GM23338 (cell line): ENCODE measurements at regions not wholly inside any gene's neighbourhood (a gene's known extent, or its start where the extent isn't known, plus 50 kb on each side); places are given as distances from the start of the nearest gene placed in this dataset.

ENCODE experiments used
- ATAC-seq: fragments of 200-7000 bp; cut with Tn5 transposase; 3 replicates; pipeline ENCODE4 v1.9.1; 2020
- DNase-seq: peaks from one replicate; pipeline ENCODE4 v3.0.0-alpha.2; 2015; ENCODE audit warnings: low spot score
- H2AFZ ChIP-seq: fragments of 200-600 bp; sonication (generic); 2 replicates; pipeline ENCODE4 v1.8.0; 2016; ENCODE audit warnings: antibody characterized with exemption, mild to moderate bottlenecking, moderate library complexity
- H3F3A ChIP-seq: fragments of 200-600 bp; sonication (generic); replicated peaks from 2 replicates; pipeline ENCODE4 v1.8.0; 2017; ENCODE audit warnings: antibody characterized with exemption, mixed run types, low read depth
- H3K27ac ChIP-seq: fragments of 200-600 bp; sonication (generic); 2 replicates; pipeline ENCODE4 v1.6.1; 2016; ENCODE audit warnings: low read depth
- H3K27me3 ChIP-seq: fragments of 200-600 bp; sonication (generic); 2 replicates; pipeline ENCODE4 v1.8.0; 2016; ENCODE audit warnings: mild to moderate bottlenecking, mixed run types, moderate library complexity; ENCODE audit not compliant: insufficient read depth
- H3K36me3 ChIP-seq: fragments of 200-600 bp; sonication (generic); 2 replicates; pipeline ENCODE4 v1.8.0; 2016; ENCODE audit warnings: mild to moderate bottlenecking; ENCODE audit not compliant: insufficient read depth
- H3K4me1 ChIP-seq: fragments of 200-600 bp; sonication (generic); 2 replicates; pipeline ENCODE4 v1.8.0; 2016; ENCODE audit warnings: mild to moderate bottlenecking, moderate library complexity; ENCODE audit not compliant: insufficient read depth
- H3K4me2 ChIP-seq: fragments of 200-600 bp; sonication (generic); 2 replicates; pipeline ENCODE4 v1.7.1; 2017; ENCODE audit warnings: mixed run types
- H3K4me3 ChIP-seq: fragments of 200-600 bp; sonication (generic); 2 replicates; pipeline ENCODE4 v1.6.1; 2016; ENCODE audit warnings: mixed run types
- H3K79me2 ChIP-seq: fragments of 200-600 bp; sonication (generic); replicated peaks from 2 replicates; pipeline ENCODE4 v1.8.0; 2017; ENCODE audit warnings: mild to moderate bottlenecking; ENCODE audit not compliant: insufficient read depth
- H3K9me2 ChIP-seq: fragments of 200-600 bp; sonication (generic); 2 replicates; pipeline ENCODE4 v1.8.0; 2017; ENCODE audit not compliant: insufficient read depth
- H4K20me1 ChIP-seq: fragments of 200-600 bp; sonication (generic); replicated peaks from 2 replicates; pipeline ENCODE4 v1.8.0; 2017; ENCODE audit warnings: mild to moderate bottlenecking; ENCODE audit not compliant: insufficient read depth
- H3K27ac Mint-ChIP-seq: 2 replicates; pipeline ENCODE4 v1.8.0; 2020; ENCODE audit warnings: inconsistent platforms, mild to moderate bottlenecking, moderate library complexity, mixed read lengths
- H3K27me3 Mint-ChIP-seq: 3 replicates; pipeline ENCODE4 v1.8.0; 2022; ENCODE audit warnings: low read depth, mild to moderate bottlenecking, moderate library complexity, mixed read lengths, inconsistent platforms; ENCODE audit not compliant: insufficient read depth, poor library complexity
- H3K36me3 Mint-ChIP-seq: 3 replicates; pipeline ENCODE4 v1.8.0; 2021; ENCODE audit warnings: low read depth, mild to moderate bottlenecking, inconsistent platforms, moderate library complexity, mixed read lengths
- H3K4me1 Mint-ChIP-seq: 3 replicates; pipeline ENCODE4 v1.8.0; 2020; ENCODE audit warnings: mild to moderate bottlenecking, inconsistent platforms, mixed read lengths
- H3K4me3 Mint-ChIP-seq: 3 replicates; pipeline ENCODE4 v1.8.0; 2021; ENCODE audit warnings: moderate library complexity, mild to moderate bottlenecking, inconsistent platforms, mixed read lengths
- H3K9me3 Mint-ChIP-seq: 3 replicates; pipeline ENCODE4 v1.8.0; 2020; ENCODE audit warnings: moderate library complexity, mild to moderate bottlenecking, inconsistent platforms, mixed read lengths
- JUNB ChIP-seq: IDR thresholded peaks from one replicate; pipeline ENCODE4 v1.6.1; 2016; ENCODE audit warnings: antibody characterized with exemption; ENCODE audit not compliant: unreplicated experiment
- NANOG ChIP-seq: IDR thresholded peaks from 2 replicates; pipeline ENCODE4 v1.6.1; 2016; ENCODE audit warnings: antibody characterized with exemption, borderline replicate concordance
- POLR2AphosphoS5 ChIP-seq: IDR thresholded peaks from 2 replicates; pipeline ENCODE4 v1.6.1; 2016; ENCODE audit warnings: antibody characterized with exemption, low read depth
- ZNF114 ChIP-seq: fragments of 250-450 bp; sonication (Bioruptor Pico); IDR thresholded peaks from 2 replicates; pipeline ENCODE4 v1.5.0; 2020; ENCODE audit warnings: mild to moderate bottlenecking, moderate library complexity
- ZNF331 ChIP-seq: fragments of 250-450 bp; sonication (Bioruptor Pico); IDR thresholded peaks from 2 replicates; pipeline ENCODE4 v1.5.0; 2020; ENCODE audit warnings: low read depth, mild to moderate bottlenecking, moderate library complexity
- TF ChIP-seq, protein P1 (sequence below): fragments of 250-450 bp; sonication (Bioruptor Pico); IDR thresholded peaks from 2 replicates; pipeline ENCODE4 v1.5.0; 2020; ENCODE audit warnings: mild to moderate bottlenecking, moderate library complexity
- TF ChIP-seq, protein P2 (sequence below): IDR thresholded peaks from 2 replicates; pipeline ENCODE4 v1.6.1; 2016; ENCODE audit warnings: antibody characterized with exemption

DNA sequence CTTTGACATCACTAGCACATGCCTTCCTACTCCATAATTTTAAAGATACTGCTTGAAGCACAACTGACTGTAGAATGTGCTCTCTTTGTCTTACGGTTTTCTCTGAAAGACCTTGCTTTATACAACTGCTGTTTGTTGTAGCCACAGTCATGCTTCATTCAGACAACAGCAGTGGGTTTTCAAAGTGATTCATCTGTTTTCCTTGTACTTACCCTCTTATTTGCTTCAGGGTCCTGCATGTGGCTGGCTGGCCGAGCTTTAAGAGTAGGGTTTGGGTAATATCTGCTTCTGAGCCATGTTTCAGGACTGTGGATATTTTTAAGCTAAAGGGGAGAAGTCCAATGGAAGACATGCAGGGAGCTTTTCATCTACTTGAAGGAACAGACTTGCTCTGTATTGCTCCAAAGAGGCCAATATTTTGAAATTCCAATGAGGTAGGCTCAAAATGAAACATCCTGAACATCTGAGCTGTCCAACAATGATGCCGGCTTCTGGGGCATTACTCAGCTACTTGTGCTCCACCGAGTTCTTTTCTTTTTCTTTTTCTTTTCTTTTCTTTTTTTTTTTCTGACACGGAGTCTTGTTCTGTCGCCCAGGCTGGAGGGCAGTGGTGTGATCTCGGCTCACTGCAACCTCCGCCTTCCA lies 160.2 kb upstream of the SGK1 start (continued):
- TF ChIP-seq, protein P1, sequence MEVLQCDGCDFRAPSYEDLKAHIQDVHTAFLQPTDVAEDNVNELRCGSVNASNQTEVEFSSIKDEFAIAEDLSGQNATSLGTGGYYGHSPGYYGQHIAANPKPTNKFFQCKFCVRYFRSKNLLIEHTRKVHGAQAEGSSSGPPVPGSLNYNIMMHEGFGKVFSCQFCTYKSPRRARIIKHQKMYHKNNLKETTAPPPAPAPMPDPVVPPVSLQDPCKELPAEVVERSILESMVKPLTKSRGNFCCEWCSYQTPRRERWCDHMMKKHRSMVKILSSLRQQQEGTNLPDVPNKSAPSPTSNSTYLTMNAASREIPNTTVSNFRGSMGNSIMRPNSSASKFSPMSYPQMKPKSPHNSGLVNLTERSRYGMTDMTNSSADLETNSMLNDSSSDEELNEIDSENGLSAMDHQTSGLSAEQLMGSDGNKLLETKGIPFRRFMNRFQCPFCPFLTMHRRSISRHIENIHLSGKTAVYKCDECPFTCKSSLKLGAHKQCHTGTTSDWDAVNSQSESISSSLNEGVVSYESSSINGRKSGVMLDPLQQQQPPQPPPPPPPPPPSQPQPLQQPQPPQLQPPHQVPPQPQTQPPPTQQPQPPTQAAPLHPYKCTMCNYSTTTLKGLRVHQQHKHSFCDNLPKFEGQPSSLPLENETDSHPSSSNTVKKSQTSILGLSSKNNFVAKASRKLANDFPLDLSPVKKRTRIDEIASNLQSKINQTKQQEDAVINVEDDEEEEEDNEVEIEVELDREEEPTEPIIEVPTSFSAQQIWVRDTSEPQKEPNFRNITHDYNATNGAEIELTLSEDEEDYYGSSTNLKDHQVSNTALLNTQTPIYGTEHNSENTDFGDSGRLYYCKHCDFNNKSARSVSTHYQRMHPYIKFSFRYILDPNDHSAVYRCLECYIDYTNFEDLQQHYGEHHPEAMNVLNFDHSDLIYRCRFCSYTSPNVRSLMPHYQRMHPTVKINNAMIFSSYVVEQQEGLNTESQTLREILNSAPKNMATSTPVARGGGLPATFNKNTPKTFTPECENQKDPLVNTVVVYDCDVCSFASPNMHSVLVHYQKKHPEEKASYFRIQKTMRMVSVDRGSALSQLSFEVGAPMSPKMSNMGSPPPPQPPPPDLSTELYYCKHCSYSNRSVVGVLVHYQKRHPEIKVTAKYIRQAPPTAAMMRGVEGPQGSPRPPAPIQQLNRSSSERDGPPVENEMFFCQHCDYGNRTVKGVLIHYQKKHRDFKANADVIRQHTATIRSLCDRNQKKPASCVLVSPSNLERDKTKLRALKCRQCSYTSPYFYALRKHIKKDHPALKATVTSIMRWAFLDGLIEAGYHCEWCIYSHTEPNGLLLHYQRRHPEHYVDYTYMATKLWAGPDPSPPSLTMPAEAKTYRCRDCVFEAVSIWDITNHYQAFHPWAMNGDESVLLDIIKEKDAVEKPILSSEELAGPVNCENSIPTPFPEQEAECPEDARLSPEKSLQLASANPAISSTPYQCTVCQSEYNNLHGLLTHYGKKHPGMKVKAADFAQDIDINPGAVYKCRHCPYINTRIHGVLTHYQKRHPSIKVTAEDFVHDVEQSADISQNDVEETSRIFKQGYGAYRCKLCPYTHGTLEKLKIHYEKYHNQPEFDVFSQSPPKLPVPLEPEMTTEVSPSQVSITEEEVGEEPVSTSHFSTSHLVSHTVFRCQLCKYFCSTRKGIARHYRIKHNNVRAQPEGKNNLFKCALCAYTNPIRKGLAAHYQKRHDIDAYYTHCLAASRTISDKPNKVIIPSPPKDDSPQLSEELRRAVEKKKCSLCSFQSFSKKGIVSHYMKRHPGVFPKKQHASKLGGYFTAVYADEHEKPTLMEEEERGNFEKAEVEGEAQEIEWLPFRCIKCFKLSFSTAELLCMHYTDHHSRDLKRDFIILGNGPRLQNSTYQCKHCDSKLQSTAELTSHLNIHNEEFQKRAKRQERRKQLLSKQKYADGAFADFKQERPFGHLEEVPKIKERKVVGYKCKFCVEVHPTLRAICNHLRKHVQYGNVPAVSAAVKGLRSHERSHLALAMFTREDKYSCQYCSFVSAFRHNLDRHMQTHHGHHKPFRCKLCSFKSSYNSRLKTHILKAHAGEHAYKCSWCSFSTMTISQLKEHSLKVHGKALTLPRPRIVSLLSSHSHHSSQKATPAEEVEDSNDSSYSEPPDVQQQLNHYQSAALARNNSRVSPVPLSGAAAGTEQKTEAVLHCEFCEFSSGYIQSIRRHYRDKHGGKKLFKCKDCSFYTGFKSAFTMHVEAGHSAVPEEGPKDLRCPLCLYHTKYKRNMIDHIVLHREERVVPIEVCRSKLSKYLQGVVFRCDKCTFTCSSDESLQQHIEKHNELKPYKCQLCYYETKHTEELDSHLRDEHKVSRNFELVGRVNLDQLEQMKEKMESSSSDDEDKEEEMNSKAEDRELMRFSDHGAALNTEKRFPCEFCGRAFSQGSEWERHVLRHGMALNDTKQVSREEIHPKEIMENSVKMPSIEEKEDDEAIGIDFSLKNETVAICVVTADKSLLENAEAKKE (CRISPR knock-in tag), result no peak
- TF ChIP-seq POLR2AphosphoS5 (no peak), ZNF114 (CRISPR knock-in tag) (no peak)

GRCh38 chr6:134474955-134475354 lies 157.0 kb upstream of the SGK1 start:
- Histone ChIP-seq H3K27ac (no peak overlapping the region), H3K4me1 (no peaks in the 10 kb centered on the region), H3K79me2 (no peaks in the 10 kb centered on the region), H3K4me3 (no peak overlapping the region), H4K20me1 (no peaks in the 10 kb centered on the region), H3K4me2 (no peak overlapping the region), H3K9me2 (peaks cover 11% of the 10 kb centered on the region; the same call in 1 of the 2 replicates), H2AFZ (no peak overlapping the region; the same call in 1 of the 2 replicates), H3F3A (no peaks in the 10 kb centered on the region), H3K27me3 (no peaks in the 10 kb centered on the region), H3K36me3 (no peaks in the 10 kb centered on the region)
- H3K4me3 Mint-ChIP-seq, result no peak overlapping the region
- ATAC-seq, result no peak
- H3K4me1 Mint-ChIP-seq, result peaks cover 3% of the 10 kb centered on the region; the same call in 1 of the 3 replicates
- H3K27me3 Mint-ChIP-seq, result peaks cover 5% of the 10 kb centered on the region
- DNase-seq, result no peak
- no peaks in the 10 kb centered on the region for H3K9me3 Mint-ChIP-seq
- H3K27ac Mint-ChIP-seq, result no peak overlapping the region
- H3K36me3 Mint-ChIP-seq, result no peaks in the 10 kb centered on the region
- TF ChIP-seq, protein P1 (CRISPR knock-in tag), result no peak
- TF ChIP-seq, protein P2, sequence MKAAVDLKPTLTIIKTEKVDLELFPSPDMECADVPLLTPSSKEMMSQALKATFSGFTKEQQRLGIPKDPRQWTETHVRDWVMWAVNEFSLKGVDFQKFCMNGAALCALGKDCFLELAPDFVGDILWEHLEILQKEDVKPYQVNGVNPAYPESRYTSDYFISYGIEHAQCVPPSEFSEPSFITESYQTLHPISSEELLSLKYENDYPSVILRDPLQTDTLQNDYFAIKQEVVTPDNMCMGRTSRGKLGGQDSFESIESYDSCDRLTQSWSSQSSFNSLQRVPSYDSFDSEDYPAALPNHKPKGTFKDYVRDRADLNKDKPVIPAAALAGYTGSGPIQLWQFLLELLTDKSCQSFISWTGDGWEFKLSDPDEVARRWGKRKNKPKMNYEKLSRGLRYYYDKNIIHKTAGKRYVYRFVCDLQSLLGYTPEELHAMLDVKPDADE, result no peak
- TF ChIP-seq NANOG, result no peak
- no peak for TF ChIP-seq ZNF331 (CRISPR knock-in tag)
- TF ChIP-seq JUNB, result no peak
